Muscle layer of duodenum (tissue), 2 donors: ENCODE measurements at regions not wholly inside any gene's neighbourhood (a gene's known extent, or its start where the extent isn't known, plus 50 kb on each side); places are given as distances from the start of the nearest gene placed in this dataset.

Experiments used
- H3K27ac ChIP-seq: one replicate; pipeline ENCODE4 v1.7.0; 2013; ENCODE audit warnings: mild to moderate bottlenecking, low read length
- H3K27me3 ChIP-seq: one replicate; pipeline ENCODE4 v1.7.0; 2013; ENCODE audit warnings: low read depth, mild to moderate bottlenecking, control low read depth, low read length
- H3K36me3 ChIP-seq, 2 donors: one replicate each; pipeline ENCODE4 v1.7.0; 2013; ENCODE audit warnings: low read length in 2 of 2, control low read depth in 1 of 2, mild to moderate bottlenecking in 1 of 2; ENCODE audit not compliant: insufficient read depth in 2 of 2, control insufficient read depth in 1 of 2
- H3K4me1 ChIP-seq, 2 donors: one replicate each; pipeline ENCODE4 v1.7.0; 2013; ENCODE audit warnings: low read length in 2 of 2, mild to moderate bottlenecking in 2 of 2, control low read depth in 1 of 2, moderate library complexity in 1 of 2; ENCODE audit not compliant: insufficient read depth in 2 of 2, control insufficient read depth in 1 of 2
- H3K4me3 ChIP-seq, 2 donors: one replicate each; pipeline ENCODE4 v1.7.0; 2013; ENCODE audit warnings: low read length in 2 of 2, low read depth in 1 of 2, mild to moderate bottlenecking in 1 of 2
- H3K9me3 ChIP-seq, 2 donors: one replicate each; pipeline ENCODE4 v1.7.0; 2013; ENCODE audit warnings: low read length in 2 of 2, control low read depth in 1 of 2, mild to moderate bottlenecking in 1 of 2; ENCODE audit not compliant: control insufficient read depth in 1 of 2
- donor health status: healthy.

- H3K36me3 ChIP-seq: no peaks in the 10 kb centered on the region
- no peaks in the 10 kb centered on the region for H3K9me3 ChIP-seq
- H3K27ac ChIP-seq: no peak overlapping the region
- H3K27me3 ChIP-seq: no peaks in the 10 kb centered on the region
- no peak overlapping the region for H3K4me3 ChIP-seq
- H3K4me1 ChIP-seq: peaks cover 0 to 14% of the 10 kb centered on the region in 2 donors
Observed at GRCh38 chr10:61166065-61166464, 222.1 kb upstream of the RHOBTB1 start.

- no peak overlapping the region for H3K4me3 ChIP-seq
- no peak overlapping the region for H3K27ac ChIP-seq
- H3K27me3 ChIP-seq: no peaks in the 10 kb centered on the region
Observed at GRCh38 chr10:61164458-61165160, 220.6 kb upstream of the RHOBTB1 start.

GRCh38 chr10:61163403-61163802, 219.4 kb upstream of the RHOBTB1 start:
- Histone ChIP-seq H3K27ac (no peak overlapping the region), H3K9me3 (no peaks in the 10 kb centered on the region), H3K27me3 (no peaks in the 10 kb centered on the region), H3K36me3 (no peaks in the 10 kb centered on the region), H3K4me3 (no peak overlapping the region), H3K4me1 (peaks cover 0 to 9% of the 10 kb centered on the region in 2 donors)

More at GRCh38 chr10:61164458-61165160, 220.6 kb upstream of the RHOBTB1 start:
- Histone ChIP-seq H3K9me3 (no peaks in the 10 kb centered on the region), H3K36me3 (no peaks in the 10 kb centered on the region), H3K4me1 (peaks cover 0 to 13% of the 10 kb centered on the region in 2 donors)

GRCh38 chr10:61160253-61160652, 216.3 kb upstream of the RHOBTB1 start:
- Histone ChIP-seq H3K4me3 (no peak overlapping the region), H3K27ac (no peak overlapping the region), H3K27me3 (no peaks in the 10 kb centered on the region), H3K36me3 (no peaks in the 10 kb centered on the region), H3K4me1 (peaks cover 0 to 5% of the 10 kb centered on the region in 2 donors), H3K9me3 (no peaks in the 10 kb centered on the region)

GRCh38 chr10:61159253-61159652, 215.3 kb upstream of the RHOBTB1 start:
- H3K36me3 ChIP-seq: no peaks in the 10 kb centered on the region

GRCh38 chr10:61157182-61157581, 213.2 kb upstream of the RHOBTB1 start:
- Histone ChIP-seq H3K4me3 (no peak overlapping the region), H3K36me3 (no peaks in the 10 kb centered on the region), H3K27me3 (no peaks in the 10 kb centered on the region), H3K4me1 (no peaks in the 10 kb centered on the region), H3K9me3 (no peaks in the 10 kb centered on the region), H3K27ac (no peak overlapping the region)

More at GRCh38 chr10:61159253-61159652, 215.3 kb upstream of the RHOBTB1 start:
- H3K27ac ChIP-seq: no peak overlapping the region
- no peak overlapping the region for H3K4me3 ChIP-seq
- no peaks in the 10 kb centered on the region for H3K4me1 ChIP-seq
- no peaks in the 10 kb centered on the region for H3K9me3 ChIP-seq
- H3K27me3 ChIP-seq: no peaks in the 10 kb centered on the region

GRCh38 chr10:61153771-61154170, 209.8 kb upstream of the RHOBTB1 start:
- Histone ChIP-seq H3K36me3 (no peaks in the 10 kb centered on the region), H3K27ac (no peak overlapping the region), H3K27me3 (no peaks in the 10 kb centered on the region), H3K4me3 (no peak overlapping the region), H3K4me1 (no peaks in the 10 kb centered on the region), H3K9me3 (no peaks in the 10 kb centered on the region)

- no peaks in the 10 kb centered on the region for H3K27me3 ChIP-seq
- no peak overlapping the region for H3K4me3 ChIP-seq
- no peaks in the 10 kb centered on the region for H3K4me1 ChIP-seq
- no peak overlapping the region for H3K27ac ChIP-seq
- H3K36me3 ChIP-seq: no peaks in the 10 kb centered on the region
- no peaks in the 10 kb centered on the region for H3K9me3 ChIP-seq
Observed at GRCh38 chr10:61151059-61151458, 207.1 kb upstream of the RHOBTB1 start.

GRCh38 chr10:61148451-61148850, 204.5 kb upstream of the RHOBTB1 start:
- Histone ChIP-seq H3K4me3 (no peak overlapping the region), H3K4me1 (no peaks in the 10 kb centered on the region), H3K36me3 (no peaks in the 10 kb centered on the region), H3K27ac (no peak overlapping the region), H3K9me3 (no peaks in the 10 kb centered on the region), H3K27me3 (no peaks in the 10 kb centered on the region)

- Histone ChIP-seq H3K27ac (no peak overlapping the region), H3K9me3 (no peaks in the 10 kb centered on the region), H3K4me3 (no peak overlapping the region), H3K36me3 (no peaks in the 10 kb centered on the region), H3K27me3 (no peaks in the 10 kb centered on the region), H3K4me1 (peaks cover 0 to 6% of the 10 kb centered on the region in 2 donors)
Observed at GRCh38 chr10:61142987-61143386, 199.0 kb upstream of the RHOBTB1 start.

- H3K27ac ChIP-seq: no peak overlapping the region
- H3K9me3 ChIP-seq: no peaks in the 10 kb centered on the region
- peaks cover 0 to 6% of the 10 kb centered on the region in 2 donors for H3K4me1 ChIP-seq
- no peaks in the 10 kb centered on the region for H3K36me3 ChIP-seq
- H3K4me3 ChIP-seq: no peak overlapping the region
- no peaks in the 10 kb centered on the region for H3K27me3 ChIP-seq
Observed at GRCh38 chr10:61140765-61141392, 196.9 kb upstream of the RHOBTB1 start.

- Histone ChIP-seq H3K4me1 (peaks cover 0 to 6% of the 10 kb centered on the region in 2 donors), H3K4me3 (no peak overlapping the region), H3K27me3 (no peaks in the 10 kb centered on the region), H3K9me3 (no peaks in the 10 kb centered on the region), H3K36me3 (no peaks in the 10 kb centered on the region), H3K27ac (no peak overlapping the region)
Observed at GRCh38 chr10:61139592-61139953, 195.6 kb upstream of the RHOBTB1 start.
